ENCODE measurements at regions not wholly inside any gene's neighbourhood (a gene's known extent, or its start where the extent isn't known, plus 50 kb on each side); places are given as distances from the start of the nearest gene placed in this dataset.

DNA sequence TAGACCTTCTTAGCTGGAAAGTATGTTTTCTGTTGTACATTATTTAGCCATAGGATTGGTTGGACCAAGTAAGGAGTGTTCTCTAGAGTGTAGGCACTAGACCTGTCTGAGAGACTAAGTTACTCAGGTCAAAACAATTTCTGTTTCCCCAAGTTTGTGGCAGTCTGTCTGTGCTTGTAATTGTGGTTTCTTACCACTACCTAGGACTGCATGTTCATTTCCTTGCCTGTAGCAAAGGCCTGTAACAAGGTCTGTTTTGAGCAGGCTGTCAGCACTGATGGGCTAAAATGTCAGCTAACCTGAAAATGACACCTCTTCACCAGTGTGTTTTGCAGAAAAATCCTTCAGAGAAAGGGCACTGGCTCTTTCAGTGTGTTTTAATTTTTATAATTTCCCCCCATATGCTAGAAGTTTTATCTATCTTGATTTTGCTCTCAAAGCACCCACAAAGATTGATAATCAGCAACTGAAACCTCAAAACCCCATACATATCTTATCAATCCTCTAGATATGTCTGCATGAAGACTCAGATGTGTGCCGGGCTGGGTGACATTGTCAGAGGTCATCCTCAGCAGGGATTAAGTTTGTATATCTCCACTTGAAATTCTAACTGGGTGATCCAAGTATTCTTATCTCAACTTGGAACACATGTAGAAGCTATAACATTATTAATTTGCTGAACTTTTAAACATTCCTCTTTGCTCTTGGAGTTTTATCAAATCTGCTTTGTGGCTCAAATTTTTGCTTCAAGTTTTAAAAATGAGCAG lies 50.7 kb upstream of the ST6GALNAC3 start:
- TF ChIP-seq, protein P1, sequence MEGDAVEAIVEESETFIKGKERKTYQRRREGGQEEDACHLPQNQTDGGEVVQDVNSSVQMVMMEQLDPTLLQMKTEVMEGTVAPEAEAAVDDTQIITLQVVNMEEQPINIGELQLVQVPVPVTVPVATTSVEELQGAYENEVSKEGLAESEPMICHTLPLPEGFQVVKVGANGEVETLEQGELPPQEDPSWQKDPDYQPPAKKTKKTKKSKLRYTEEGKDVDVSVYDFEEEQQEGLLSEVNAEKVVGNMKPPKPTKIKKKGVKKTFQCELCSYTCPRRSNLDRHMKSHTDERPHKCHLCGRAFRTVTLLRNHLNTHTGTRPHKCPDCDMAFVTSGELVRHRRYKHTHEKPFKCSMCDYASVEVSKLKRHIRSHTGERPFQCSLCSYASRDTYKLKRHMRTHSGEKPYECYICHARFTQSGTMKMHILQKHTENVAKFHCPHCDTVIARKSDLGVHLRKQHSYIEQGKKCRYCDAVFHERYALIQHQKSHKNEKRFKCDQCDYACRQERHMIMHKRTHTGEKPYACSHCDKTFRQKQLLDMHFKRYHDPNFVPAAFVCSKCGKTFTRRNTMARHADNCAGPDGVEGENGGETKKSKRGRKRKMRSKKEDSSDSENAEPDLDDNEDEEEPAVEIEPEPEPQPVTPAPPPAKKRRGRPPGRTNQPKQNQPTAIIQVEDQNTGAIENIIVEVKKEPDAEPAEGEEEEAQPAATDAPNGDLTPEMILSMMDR (IDR thresholded peaks at IDR 0.05; ENCODE audit: borderline replicate concordance, extremely low read depth, low read length, poor library complexity, severe bottlenecking), result no peak
- TF ChIP-seq EZH2 (IDR thresholded peaks at IDR 0.05; ENCODE audit: borderline replicate concordance, low read depth, low read length, severe bottlenecking), result no peak

Data from DND-41 (cell line).